ENCODE measurements at regions not wholly inside any gene's neighbourhood (a gene's known extent, or its start where the extent isn't known, plus 50 kb on each side); places are given as distances from the start of the nearest gene placed in this dataset.

GRCh38 chr4:11782859-11783258, 354.2 kb upstream of the HS3ST1 start:
- no TSS peak for BruUV-seq (replicated peaks)
- Histone ChIP-seq H3K4me3 (ENCODE audit: low read depth, low read length, poor library complexity, severe bottlenecking) (no peak overlapping the region), H3K36me3 (ENCODE audit: insufficient read depth, low read length, poor library complexity, severe bottlenecking) (no peaks in the 10 kb centered on the region), H3K27me3 (replicated peaks; ENCODE audit: insufficient read depth, low read depth, low read length, poor library complexity) (no peaks in the 10 kb centered on the region), H3K4me1 (ENCODE audit: insufficient read depth, low read length, poor library complexity, severe bottlenecking) (no peaks in the 10 kb centered on the region), H3K27ac (ENCODE audit: low read depth, low read length, poor library complexity, severe bottlenecking) (no peak overlapping the region), H3K9me3 (ENCODE audit: low read depth, low read length, poor library complexity, severe bottlenecking) (peaks cover 47% of the 10 kb centered on the region)
- no peak for DNase-seq (ENCODE audit: low spot score)
- TF ChIP-seq CTCF (conservative IDR thresholded peaks at IDR 0.05; ENCODE audit: low read depth, low read length) (no peak), EZH2 (IDR thresholded peaks at IDR 0.05; ENCODE audit: borderline replicate concordance, low read depth, low read length, poor library complexity, severe bottlenecking) (no peak)
- CTCF ChIA-PET: no interaction called here
- POLR2A ChIA-PET (ENCODE audit: low non-redundant PET): no interaction called here
- intact Hi-C loops (cut with micrococcal nuclease; ENCODE audit: unreplicated experiment): no loop called here

GRCh38 chr4:11777447-11777846, 348.8 kb upstream of the HS3ST1 start:
- no peak for DNase-seq (ENCODE audit: low spot score)
- no peaks in the 10 kb centered on the region for H3K36me3 ChIP-seq (ENCODE audit: insufficient read depth, low read length, poor library complexity, severe bottlenecking)
- no TSS peak for BruUV-seq (replicated peaks)
- H3K4me3 ChIP-seq (ENCODE audit: low read depth, low read length, poor library complexity, severe bottlenecking): no peak overlapping the region
- CTCF ChIA-PET: no interaction called here
- H3K27ac ChIP-seq (ENCODE audit: low read depth, low read length, poor library complexity, severe bottlenecking): no peak overlapping the region
- no peaks in the 10 kb centered on the region for H3K4me1 ChIP-seq (ENCODE audit: insufficient read depth, low read length, poor library complexity, severe bottlenecking)
- POLR2A ChIA-PET (ENCODE audit: low non-redundant PET): no interaction called here
- TF ChIP-seq EZH2 (IDR thresholded peaks at IDR 0.05; ENCODE audit: borderline replicate concordance, low read depth, low read length, poor library complexity, severe bottlenecking): no peak
- TF ChIP-seq CTCF (conservative IDR thresholded peaks at IDR 0.05; ENCODE audit: low read depth, low read length): no peak
- intact Hi-C loops (cut with micrococcal nuclease; ENCODE audit: unreplicated experiment): no loop called here
- no peaks in the 10 kb centered on the region for H3K27me3 ChIP-seq (replicated peaks; ENCODE audit: insufficient read depth, low read depth, low read length, poor library complexity)
- H3K9me3 ChIP-seq (ENCODE audit: low read depth, low read length, poor library complexity, severe bottlenecking): peaks cover 32% of the 10 kb centered on the region

GRCh38 chr4:11774346-11774745, 345.7 kb upstream of the HS3ST1 start:
- H3K4me1 ChIP-seq (ENCODE audit: insufficient read depth, low read length, poor library complexity, severe bottlenecking): no peaks in the 10 kb centered on the region
- H3K27ac ChIP-seq (ENCODE audit: low read depth, low read length, poor library complexity, severe bottlenecking): no peak overlapping the region
- BruUV-seq (replicated peaks): no TSS peak
- no peak for TF ChIP-seq CTCF (conservative IDR thresholded peaks at IDR 0.05; ENCODE audit: low read depth, low read length)
- no peak for TF ChIP-seq EZH2 (IDR thresholded peaks at IDR 0.05; ENCODE audit: borderline replicate concordance, low read depth, low read length, poor library complexity, severe bottlenecking)
- no peaks in the 10 kb centered on the region for H3K36me3 ChIP-seq (ENCODE audit: insufficient read depth, low read length, poor library complexity, severe bottlenecking)
- ChIA-PET POLR2A (ENCODE audit: low non-redundant PET) (no interaction called here), CTCF (no interaction called here)
- peaks cover 17% of the 10 kb centered on the region for H3K9me3 ChIP-seq (ENCODE audit: low read depth, low read length, poor library complexity, severe bottlenecking)
- DNase-seq (ENCODE audit: low spot score): no peak
- H3K4me3 ChIP-seq (ENCODE audit: low read depth, low read length, poor library complexity, severe bottlenecking): no peak overlapping the region
- H3K27me3 ChIP-seq (replicated peaks; ENCODE audit: insufficient read depth, low read depth, low read length, poor library complexity): no peaks in the 10 kb centered on the region
- intact Hi-C loops (cut with micrococcal nuclease; ENCODE audit: unreplicated experiment): no loop called here

All from A673 (cell line).